ENCODE measurements at regions not wholly inside any gene's neighbourhood (a gene's known extent, or its start where the extent isn't known, plus 50 kb on each side); places are given as distances from the start of the nearest gene placed in this dataset.

GRCh38 chr2:8317418-8317817, 364.4 kb upstream of the ID2 start:
- DNase-seq: no peak
- H3K4me1 ChIP-seq (ENCODE audit: control insufficient read depth, insufficient read depth, low read length): no peaks in the 10 kb centered on the region
- H3K27ac ChIP-seq (ENCODE audit: low read length): no peak overlapping the region
- peaks cover 3% of the 10 kb centered on the region for H3K27me3 ChIP-seq (ENCODE audit: control insufficient read depth, insufficient read depth, low read length)
- WGBS (ENCODE audit: insufficient coverage): 79% methylated on average over 4 of the region's 10 CpGs
- H3K36me3 ChIP-seq (ENCODE audit: control insufficient read depth, insufficient read depth, low read length): no peaks in the 10 kb centered on the region
- H3K4me3 ChIP-seq (ENCODE audit: low read length): no peak overlapping the region
- no peaks in the 10 kb centered on the region for H3K9me3 ChIP-seq (replicated peaks; ENCODE audit: control insufficient read depth, low read depth, low read length)

- no peaks in the 10 kb centered on the region for H3K36me3 ChIP-seq (ENCODE audit: control insufficient read depth, insufficient read depth, low read length)
- peaks cover 3% of the 10 kb centered on the region for H3K27me3 ChIP-seq (ENCODE audit: control insufficient read depth, insufficient read depth, low read length)
- DNase-seq: no peak
- H3K27ac ChIP-seq (ENCODE audit: low read length): no peak overlapping the region
- no CpG with 5 or more reads among the region's 2 CpGs for WGBS (ENCODE audit: insufficient coverage)
- no peaks in the 10 kb centered on the region for H3K4me1 ChIP-seq (ENCODE audit: control insufficient read depth, insufficient read depth, low read length)
- H3K9me3 ChIP-seq (replicated peaks; ENCODE audit: control insufficient read depth, low read depth, low read length): no peaks in the 10 kb centered on the region
- no peak overlapping the region for H3K4me3 ChIP-seq (ENCODE audit: low read length)
These were observed 362.6 kb upstream of the ID2 start for GRCh38 chr2:8319219-8319618.

GRCh38 chr2:8320311-8321066, 361.4 kb upstream of the ID2 start:
- Histone ChIP-seq H3K9me3 (replicated peaks; ENCODE audit: control insufficient read depth, low read depth, low read length) (no peaks in the 10 kb centered on the region), H3K4me3 (ENCODE audit: low read length) (no peak overlapping the region), H3K4me1 (ENCODE audit: control insufficient read depth, insufficient read depth, low read length) (peaks cover 2% of the 10 kb centered on the region), H3K27ac (ENCODE audit: low read length) (no peak overlapping the region), H3K36me3 (ENCODE audit: control insufficient read depth, insufficient read depth, low read length) (no peaks in the 10 kb centered on the region), H3K27me3 (ENCODE audit: control insufficient read depth, insufficient read depth, low read length) (peaks cover 3% of the 10 kb centered on the region)
- WGBS (ENCODE audit: insufficient coverage): no CpG with 5 or more reads among the region's 6 CpGs
- DNase-seq: no peak

- Histone ChIP-seq H3K4me3 (ENCODE audit: low read length) (no peak overlapping the region), H3K36me3 (ENCODE audit: control insufficient read depth, insufficient read depth, low read length) (no peaks in the 10 kb centered on the region), H3K4me1 (ENCODE audit: control insufficient read depth, insufficient read depth, low read length) (peaks cover 2% of the 10 kb centered on the region), H3K27me3 (ENCODE audit: control insufficient read depth, insufficient read depth, low read length) (no peaks in the 10 kb centered on the region), H3K27ac (ENCODE audit: low read length) (no peak overlapping the region), H3K9me3 (replicated peaks; ENCODE audit: control insufficient read depth, low read depth, low read length) (no peaks in the 10 kb centered on the region)
- no peak for DNase-seq
- WGBS (ENCODE audit: insufficient coverage): no CpG with 5 or more reads among the region's 4 CpGs
These were observed 359.2 kb upstream of the ID2 start for GRCh38 chr2:8322634-8323033.

- H3K4me1 ChIP-seq (ENCODE audit: control insufficient read depth, insufficient read depth, low read length): peaks cover 2% of the 10 kb centered on the region
- H3K27ac ChIP-seq (ENCODE audit: low read length): no peak overlapping the region
- no peaks in the 10 kb centered on the region for H3K27me3 ChIP-seq (ENCODE audit: control insufficient read depth, insufficient read depth, low read length)
- 93% methylated on average over 3 of the region's 11 CpGs for WGBS (ENCODE audit: insufficient coverage)
- no peak overlapping the region for H3K4me3 ChIP-seq (ENCODE audit: low read length)
- H3K9me3 ChIP-seq (replicated peaks; ENCODE audit: control insufficient read depth, low read depth, low read length): no peaks in the 10 kb centered on the region
- no peaks in the 10 kb centered on the region for H3K36me3 ChIP-seq (ENCODE audit: control insufficient read depth, insufficient read depth, low read length)
- no peak for DNase-seq
These were observed 357.5 kb upstream of the ID2 start for GRCh38 chr2:8324164-8324856.

- Histone ChIP-seq H3K27me3 (ENCODE audit: control insufficient read depth, insufficient read depth, low read length) (no peaks in the 10 kb centered on the region), H3K4me3 (ENCODE audit: low read length) (no peak overlapping the region), H3K9me3 (replicated peaks; ENCODE audit: control insufficient read depth, low read depth, low read length) (no peaks in the 10 kb centered on the region), H3K36me3 (ENCODE audit: control insufficient read depth, insufficient read depth, low read length) (no peaks in the 10 kb centered on the region), H3K27ac (ENCODE audit: low read length) (no peak overlapping the region), H3K4me1 (ENCODE audit: control insufficient read depth, insufficient read depth, low read length) (peaks cover 2% of the 10 kb centered on the region)
- WGBS (ENCODE audit: insufficient coverage): 47% methylated on average over 4 of the region's 5 CpGs
- no peak for DNase-seq
These were observed 357.0 kb upstream of the ID2 start for GRCh38 chr2:8324901-8325300.

- Histone ChIP-seq H3K36me3 (ENCODE audit: control insufficient read depth, insufficient read depth, low read length) (no peaks in the 10 kb centered on the region), H3K9me3 (replicated peaks; ENCODE audit: control insufficient read depth, low read depth, low read length) (no peaks in the 10 kb centered on the region), H3K27me3 (ENCODE audit: control insufficient read depth, insufficient read depth, low read length) (no peaks in the 10 kb centered on the region), H3K4me3 (ENCODE audit: low read length) (no peak overlapping the region), H3K27ac (ENCODE audit: low read length) (no peak overlapping the region), H3K4me1 (ENCODE audit: control insufficient read depth, insufficient read depth, low read length) (peaks cover 6% of the 10 kb centered on the region)
- no peak for DNase-seq
- WGBS (ENCODE audit: insufficient coverage): 85% methylated on average over 6 of the region's 8 CpGs
These were observed 354.3 kb upstream of the ID2 start for GRCh38 chr2:8327371-8328100.

GRCh38 chr2:8328217-8328616, 353.6 kb upstream of the ID2 start:
- H3K27ac ChIP-seq (ENCODE audit: low read length): no peak overlapping the region
- peak; percentile 14 for DNase-seq
- no peak overlapping the region for H3K4me3 ChIP-seq (ENCODE audit: low read length)
- no peaks in the 10 kb centered on the region for H3K36me3 ChIP-seq (ENCODE audit: control insufficient read depth, insufficient read depth, low read length)
- peaks cover 6% of the 10 kb centered on the region for H3K4me1 ChIP-seq (ENCODE audit: control insufficient read depth, insufficient read depth, low read length)
- H3K27me3 ChIP-seq (ENCODE audit: control insufficient read depth, insufficient read depth, low read length): no peaks in the 10 kb centered on the region
- WGBS (ENCODE audit: insufficient coverage): 79% methylated on average over 4 of the region's 4 CpGs
- H3K9me3 ChIP-seq (replicated peaks; ENCODE audit: control insufficient read depth, low read depth, low read length): no peaks in the 10 kb centered on the region

- Histone ChIP-seq H3K9me3 (replicated peaks; ENCODE audit: control insufficient read depth, low read depth, low read length) (peaks cover 2% of the 10 kb centered on the region), H3K27me3 (ENCODE audit: control insufficient read depth, insufficient read depth, low read length) (no peaks in the 10 kb centered on the region), H3K27ac (ENCODE audit: low read length) (no peak overlapping the region), H3K4me3 (ENCODE audit: low read length) (no peak overlapping the region), H3K36me3 (ENCODE audit: control insufficient read depth, insufficient read depth, low read length) (no peaks in the 10 kb centered on the region), H3K4me1 (ENCODE audit: control insufficient read depth, insufficient read depth, low read length) (peaks cover 5% of the 10 kb centered on the region)
- WGBS (ENCODE audit: insufficient coverage): 49% methylated on average over 4 of the region's 17 CpGs
- peak; percentile 13 for DNase-seq
These were observed 351.9 kb upstream of the ID2 start for GRCh38 chr2:8329660-8330622.

Measured in muscle of leg (tissue), 3 donors.